Gastroesophageal sphincter (tissue), 3 donors: ENCODE measurements at regions not wholly inside any gene's neighbourhood (a gene's known extent, or its start where the extent isn't known, plus 50 kb on each side); places are given as distances from the start of the nearest gene placed in this dataset.

ENCODE experiments used
- EP300 ChIP-seq: sonication (generic); formaldehyde crosslinking; IDR thresholded peaks from one replicate; pipeline ENCODE4 v1.6.1; 2017; ENCODE audit warnings: antibody characterized with exemption, mild to moderate bottlenecking
- POLR2AphosphoS5 ChIP-seq: sonication (generic); formaldehyde crosslinking; IDR thresholded peaks from one replicate; pipeline ENCODE4 v1.6.1; 2017; ENCODE audit warnings: antibody characterized with exemption
- TF ChIP-seq, protein P1 (sequence below), 4 experiments: fragments of 200-600 bp in 2 of 4; fragments of 450-650 bp in 2 of 4; sonication (generic) in 1 of 4; IDR thresholded peaks; one replicate each; pipeline ENCODE4 v1.5.1; 2017 to 2019; ENCODE audit warnings: antibody characterized with exemption in 4 of 4, mild to moderate bottlenecking in 2 of 4, moderate library complexity in 2 of 4

DNA sequence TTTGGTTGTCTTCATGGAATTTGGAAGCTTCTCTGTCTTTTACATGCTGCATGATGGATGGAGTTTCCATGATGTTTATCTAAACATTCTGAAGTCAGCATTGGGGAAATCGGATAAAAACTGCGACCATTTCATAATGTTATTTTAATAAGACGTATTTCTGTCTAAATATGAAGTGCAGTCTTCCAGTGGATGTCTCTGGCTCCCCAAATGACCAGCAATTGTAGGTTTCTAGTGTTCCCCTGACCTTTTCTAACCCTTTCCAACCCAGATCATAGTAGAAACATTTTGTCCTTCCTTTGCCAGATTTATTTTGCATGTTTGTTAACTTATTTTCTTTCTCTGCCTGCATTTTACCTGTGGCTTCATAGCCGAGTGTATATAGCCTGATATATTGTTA lies 559.3 kb downstream of the ADCYAP1 start:
- TF ChIP-seq, protein P1, sequence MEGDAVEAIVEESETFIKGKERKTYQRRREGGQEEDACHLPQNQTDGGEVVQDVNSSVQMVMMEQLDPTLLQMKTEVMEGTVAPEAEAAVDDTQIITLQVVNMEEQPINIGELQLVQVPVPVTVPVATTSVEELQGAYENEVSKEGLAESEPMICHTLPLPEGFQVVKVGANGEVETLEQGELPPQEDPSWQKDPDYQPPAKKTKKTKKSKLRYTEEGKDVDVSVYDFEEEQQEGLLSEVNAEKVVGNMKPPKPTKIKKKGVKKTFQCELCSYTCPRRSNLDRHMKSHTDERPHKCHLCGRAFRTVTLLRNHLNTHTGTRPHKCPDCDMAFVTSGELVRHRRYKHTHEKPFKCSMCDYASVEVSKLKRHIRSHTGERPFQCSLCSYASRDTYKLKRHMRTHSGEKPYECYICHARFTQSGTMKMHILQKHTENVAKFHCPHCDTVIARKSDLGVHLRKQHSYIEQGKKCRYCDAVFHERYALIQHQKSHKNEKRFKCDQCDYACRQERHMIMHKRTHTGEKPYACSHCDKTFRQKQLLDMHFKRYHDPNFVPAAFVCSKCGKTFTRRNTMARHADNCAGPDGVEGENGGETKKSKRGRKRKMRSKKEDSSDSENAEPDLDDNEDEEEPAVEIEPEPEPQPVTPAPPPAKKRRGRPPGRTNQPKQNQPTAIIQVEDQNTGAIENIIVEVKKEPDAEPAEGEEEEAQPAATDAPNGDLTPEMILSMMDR (IDR thresholded peaks at IDR 0.05): no peak
- TF ChIP-seq EP300 (no peak), POLR2AphosphoS5 (no peak)
